ENCODE measurements at regions not wholly inside any gene's neighbourhood (a gene's known extent, or its start where the extent isn't known, plus 50 kb on each side); places are given as distances from the start of the nearest gene placed in this dataset.

DNA sequence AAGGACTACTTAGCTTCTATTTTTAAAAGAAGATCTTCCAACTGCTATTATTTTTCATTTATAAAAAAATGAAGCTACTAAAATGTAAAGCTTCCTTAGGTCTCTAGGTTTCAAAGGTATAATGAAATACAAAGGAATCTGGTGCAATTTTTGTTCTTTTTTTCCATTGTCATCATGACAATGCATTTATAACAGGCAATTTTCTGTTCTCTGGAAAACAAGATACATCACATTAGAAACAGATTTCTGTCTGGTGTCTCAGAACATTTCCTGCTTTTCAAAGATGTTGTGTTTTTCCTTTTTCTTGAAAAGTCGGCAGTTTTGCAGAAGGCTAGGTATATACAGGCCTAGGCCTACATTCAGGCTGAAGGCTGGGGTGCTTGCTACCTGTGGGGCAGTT, 63.6 kb upstream of the ATP8A1 start:
- no peak for ATAC-seq (replicated peaks)
- Mint-ChIP-seq H3K9me3 (peaks cover 5 to 8% of the 10 kb centered on the region in 2 donors), H3K4me3 (no peak overlapping the region), H3K4me1 (peaks cover 0 to 4% of the 10 kb centered on the region in 2 donors), H3K27me3 (no peaks in the 10 kb centered on the region), H3K27ac (no peak overlapping the region), H3K36me3 (no peaks in the 10 kb centered on the region)
- no peak for DNase-seq

DNA sequence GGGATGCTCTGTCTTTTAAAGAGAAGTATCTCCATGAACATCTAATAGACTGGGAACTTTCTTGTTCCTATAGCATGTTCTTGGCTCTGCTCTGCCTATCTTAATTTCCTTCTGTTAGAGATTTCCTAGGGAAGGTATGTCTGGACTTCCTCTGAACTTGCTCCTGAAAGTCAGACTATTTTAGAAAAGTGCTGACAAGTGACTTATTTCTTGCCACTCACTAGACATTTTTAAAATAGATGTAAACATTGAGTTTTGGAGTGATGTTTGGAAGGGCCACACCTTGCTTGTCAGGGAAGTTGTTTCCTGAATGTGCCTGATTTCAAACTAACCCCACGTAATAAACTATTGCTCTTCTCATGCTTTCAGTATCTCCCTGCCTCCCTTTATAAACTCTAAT, 62.4 kb upstream of the ATP8A1 start:
- ATAC-seq (replicated peaks) (no peak), DNase-seq (no peak)
- H3K4me1 Mint-ChIP-seq = peaks cover 0 to 4% of the 10 kb centered on the region in 2 donors
- no peak overlapping the region for H3K27ac Mint-ChIP-seq
- H3K36me3 Mint-ChIP-seq = no peaks in the 10 kb centered on the region
- H3K27me3 Mint-ChIP-seq = no peaks in the 10 kb centered on the region
- H3K9me3 Mint-ChIP-seq = peaks cover 5 to 8% of the 10 kb centered on the region in 2 donors
- no peak overlapping the region for H3K4me3 Mint-ChIP-seq

DNA sequence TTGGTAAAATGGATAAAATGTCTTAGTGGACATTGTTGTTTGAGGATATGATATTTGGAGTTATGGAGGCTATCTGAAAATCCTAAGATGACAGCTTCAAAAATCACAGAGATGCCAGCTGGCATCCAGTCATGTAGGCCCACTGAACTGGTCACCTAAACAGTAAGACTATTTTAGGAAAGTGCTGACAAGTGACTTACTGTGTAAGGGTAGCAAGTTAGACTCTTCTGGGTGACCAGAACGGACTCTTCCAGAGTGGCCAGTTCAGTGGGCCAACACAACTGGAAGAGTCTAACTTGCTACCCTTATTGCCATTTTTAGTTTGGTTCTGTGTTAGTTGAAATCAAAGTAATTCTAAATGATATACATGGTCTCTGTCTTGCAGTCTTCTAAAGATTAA, 61.4 kb upstream of the ATP8A1 start:
- H3K27ac Mint-ChIP-seq = no peak overlapping the region
- H3K36me3 Mint-ChIP-seq = no peaks in the 10 kb centered on the region
- DNase-seq (no peak), ATAC-seq (replicated peaks) (no peak)
- H3K4me1 Mint-ChIP-seq = peaks cover 0 to 4% of the 10 kb centered on the region in 2 donors
- no peaks in the 10 kb centered on the region for H3K27me3 Mint-ChIP-seq
- H3K9me3 Mint-ChIP-seq = peaks cover 5 to 7% of the 10 kb centered on the region in 2 donors
- H3K4me3 Mint-ChIP-seq = no peak overlapping the region

DNA sequence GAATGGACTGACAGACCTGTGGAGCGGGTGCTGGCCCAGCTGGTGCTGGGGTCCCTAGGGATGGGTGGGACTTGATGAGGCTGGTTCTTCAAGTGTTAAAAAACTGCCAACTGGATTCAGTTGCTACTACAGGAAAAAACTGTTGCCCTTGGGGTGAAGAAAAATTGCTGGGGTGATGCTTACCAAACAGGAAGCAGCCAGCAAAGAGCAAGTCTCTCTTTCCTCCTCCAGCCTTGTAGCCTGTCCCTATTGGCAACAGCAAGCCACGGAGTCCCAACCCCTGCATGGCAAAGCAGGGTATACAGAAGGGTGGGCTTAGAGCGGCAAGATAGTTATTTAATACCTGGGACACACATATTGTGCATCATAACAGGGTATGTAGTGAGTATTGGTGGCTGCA, 60.1 kb upstream of the ATP8A1 start:
- peaks cover 0 to 4% of the 10 kb centered on the region in 2 donors for H3K4me1 Mint-ChIP-seq
- DNase-seq = no peak
- H3K36me3 Mint-ChIP-seq = no peaks in the 10 kb centered on the region
- ATAC-seq (replicated peaks) = no peak
- peaks cover 0 to 3% of the 10 kb centered on the region in 2 donors for H3K27me3 Mint-ChIP-seq
- H3K4me3 Mint-ChIP-seq = no peak overlapping the region
- peaks cover 4 to 5% of the 10 kb centered on the region in 2 donors for H3K9me3 Mint-ChIP-seq
- no peak overlapping the region for H3K27ac Mint-ChIP-seq

DNA sequence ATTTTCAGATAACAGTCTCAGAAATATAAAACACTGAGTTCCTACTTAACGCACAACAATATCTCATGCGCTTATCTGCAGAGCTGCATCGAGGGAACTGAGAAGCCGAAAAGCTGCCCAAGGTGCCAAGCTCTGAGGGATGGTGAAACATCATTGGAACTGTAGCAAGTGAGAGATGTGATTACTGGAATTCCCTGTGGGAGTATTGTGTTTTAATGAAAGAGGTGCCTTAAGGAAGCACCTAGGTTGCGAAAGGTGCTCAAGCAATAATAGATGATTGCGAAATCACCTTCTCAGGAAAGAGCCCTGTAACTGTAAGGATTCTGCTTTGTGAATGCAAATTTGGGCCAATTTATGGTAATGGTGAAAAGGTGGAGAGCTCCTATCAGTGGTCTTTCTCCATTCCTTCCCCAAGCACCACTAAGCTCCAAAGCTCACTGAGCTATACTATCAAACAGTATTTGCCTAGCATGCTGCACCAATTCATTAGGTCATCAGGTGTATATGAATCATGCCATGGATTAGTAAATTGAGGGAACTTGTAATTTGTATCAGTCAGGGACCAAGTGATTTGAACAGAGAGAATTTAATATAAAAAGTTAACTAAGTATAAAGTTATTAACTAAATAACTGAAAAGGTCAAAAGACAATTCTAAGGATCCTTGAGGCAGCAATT, 59.0 kb upstream of the ATP8A1 start:
- ATAC-seq (replicated peaks) = no peak
- Mint-ChIP-seq H3K4me1 (peaks cover 0 to 4% of the 10 kb centered on the region in 2 donors), H3K9me3 (peaks cover 4 to 5% of the 10 kb centered on the region in 2 donors), H3K36me3 (no peaks in the 10 kb centered on the region), H3K4me3 (no peak overlapping the region), H3K27ac (no peak overlapping the region), H3K27me3 (peaks cover 0 to 3% of the 10 kb centered on the region in 2 donors)
- DNase-seq = no peak

DNA sequence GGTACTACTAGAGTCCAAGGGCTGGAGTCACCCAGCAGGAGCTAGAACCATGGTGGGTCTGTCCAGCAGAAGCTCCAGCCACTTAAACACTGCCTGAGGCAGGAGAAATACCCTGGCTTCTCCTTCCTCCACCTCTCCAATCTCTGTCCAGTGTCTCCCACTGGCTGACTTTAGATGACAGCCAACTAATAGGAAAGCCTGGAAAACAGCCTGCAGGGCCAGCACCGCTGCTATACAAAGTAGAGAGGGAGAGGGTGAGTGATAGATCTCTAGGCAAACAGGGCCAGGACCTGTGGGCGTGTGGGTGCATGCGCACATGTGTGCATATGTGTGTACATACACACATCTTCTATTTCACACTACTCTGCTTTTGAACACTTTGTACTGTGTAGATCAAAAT, 56.5 kb upstream of the ATP8A1 start:
- H3K4me3 Mint-ChIP-seq = no peak overlapping the region
- H3K27me3 Mint-ChIP-seq = peaks cover 0 to 3% of the 10 kb centered on the region in 2 donors
- ATAC-seq (replicated peaks) (no peak), DNase-seq (no peak)
- H3K36me3 Mint-ChIP-seq = no peaks in the 10 kb centered on the region
- peaks cover 0 to 2% of the 10 kb centered on the region in 2 donors for H3K9me3 Mint-ChIP-seq
- no peak overlapping the region for H3K27ac Mint-ChIP-seq
- H3K4me1 Mint-ChIP-seq = peaks cover 0 to 4% of the 10 kb centered on the region in 2 donors

DNA sequence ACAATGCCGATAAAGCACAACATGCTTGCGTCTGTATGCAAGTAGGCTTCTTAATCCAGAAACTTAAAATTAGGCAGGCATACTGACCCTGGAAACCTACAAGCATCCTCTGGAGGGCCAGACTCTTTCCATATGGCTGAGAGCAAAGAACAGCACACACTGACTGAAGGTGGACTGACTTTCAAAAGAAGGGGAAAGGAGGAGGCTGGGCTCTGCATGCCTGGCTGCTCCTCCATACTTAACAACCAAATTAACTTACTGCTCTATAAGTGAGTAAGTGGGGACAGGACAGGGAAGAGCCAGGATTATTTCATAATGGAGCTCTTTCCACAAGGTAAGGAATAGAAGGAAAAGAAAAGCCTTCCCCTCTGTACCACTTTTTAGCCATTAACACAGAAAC, 55.9 kb upstream of the ATP8A1 start:
- ATAC-seq (replicated peaks) (no peak), DNase-seq (no peak)
- Mint-ChIP-seq H3K27ac (no peak overlapping the region), H3K4me3 (no peak overlapping the region), H3K4me1 (peaks cover 0 to 4% of the 10 kb centered on the region in 2 donors), H3K27me3 (peaks cover 0 to 3% of the 10 kb centered on the region in 2 donors), H3K9me3 (no peaks in the 10 kb centered on the region), H3K36me3 (no peaks in the 10 kb centered on the region)

DNA sequence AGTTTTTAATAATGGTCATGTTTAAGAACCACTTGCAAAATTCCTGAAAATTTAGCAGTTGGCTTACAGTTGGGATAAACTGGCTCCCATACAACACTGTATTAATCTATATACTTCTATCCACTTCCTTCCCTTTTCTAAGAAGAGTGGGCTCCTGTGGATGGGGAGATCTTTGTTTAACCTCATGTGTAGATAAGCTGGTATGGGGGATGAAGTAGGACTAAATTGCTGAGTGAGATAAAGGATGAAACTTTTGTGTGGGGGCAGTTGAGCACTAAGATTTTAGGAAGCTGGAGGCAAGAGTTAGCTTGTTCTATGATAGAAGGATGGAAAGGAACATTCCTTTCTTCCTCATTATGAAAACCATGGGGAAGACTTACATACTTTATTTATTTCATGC, 54.6 kb upstream of the ATP8A1 start:
- Mint-ChIP-seq H3K27me3 (peaks cover 0 to 3% of the 10 kb centered on the region in 2 donors), H3K27ac (no peak overlapping the region), H3K9me3 (no peaks in the 10 kb centered on the region), H3K4me1 (no peaks in the 10 kb centered on the region), H3K36me3 (no peaks in the 10 kb centered on the region), H3K4me3 (no peak overlapping the region)
- DNase-seq = no peak
- ATAC-seq (replicated peaks) = no peak

DNA sequence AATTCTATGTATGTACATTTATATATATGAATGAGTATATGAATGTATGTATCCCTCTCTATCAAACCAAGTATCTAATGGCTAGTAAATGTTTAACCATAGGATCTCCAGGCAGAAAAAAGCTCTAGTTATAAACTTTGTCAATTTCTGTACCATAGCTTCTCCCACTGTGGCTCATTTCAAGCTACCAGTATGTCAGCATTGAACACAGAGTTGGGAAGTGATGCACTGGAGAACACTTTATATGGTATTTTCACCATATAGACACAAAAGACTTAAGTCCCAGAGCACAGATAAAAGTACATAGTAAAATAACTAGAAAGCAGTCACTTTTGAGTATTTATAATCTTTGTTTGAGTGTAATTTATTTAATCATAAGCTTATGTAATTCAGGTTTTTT, 53.9 kb upstream of the ATP8A1 start:
- DNase-seq = no peak
- no peaks in the 10 kb centered on the region for H3K9me3 Mint-ChIP-seq
- no peak for ATAC-seq (replicated peaks)
- no peaks in the 10 kb centered on the region for H3K4me1 Mint-ChIP-seq
- H3K4me3 Mint-ChIP-seq = no peak overlapping the region
- no peaks in the 10 kb centered on the region for H3K36me3 Mint-ChIP-seq
- no peak overlapping the region for H3K27ac Mint-ChIP-seq
- H3K27me3 Mint-ChIP-seq = peaks cover 0 to 3% of the 10 kb centered on the region in 2 donors

DNA sequence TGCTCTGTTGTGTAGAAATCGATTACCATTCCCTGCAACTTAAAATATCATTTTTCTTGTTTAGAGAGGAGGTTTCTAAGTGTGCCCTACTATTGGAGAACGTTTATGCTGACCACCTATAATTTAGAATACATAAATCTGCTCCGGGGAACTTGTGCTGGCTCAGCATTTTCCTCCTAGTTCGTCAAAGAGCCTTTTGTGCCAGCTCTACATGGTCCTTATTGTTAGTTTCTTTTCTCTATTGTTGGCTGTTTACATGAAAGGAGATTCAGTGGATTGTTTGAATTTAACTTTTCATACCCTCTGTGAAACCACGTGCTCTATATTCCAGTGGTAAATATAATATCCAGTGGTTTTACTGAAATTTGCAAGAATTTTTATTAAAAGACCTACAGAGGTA, 53.4 kb upstream of the ATP8A1 start:
- DNase-seq (no peak), ATAC-seq (replicated peaks) (no peak)
- H3K27me3 Mint-ChIP-seq = peaks cover 0 to 3% of the 10 kb centered on the region in 2 donors
- no peaks in the 10 kb centered on the region for H3K4me1 Mint-ChIP-seq
- H3K9me3 Mint-ChIP-seq = no peaks in the 10 kb centered on the region
- H3K4me3 Mint-ChIP-seq = no peak overlapping the region
- H3K36me3 Mint-ChIP-seq = no peaks in the 10 kb centered on the region
- no peak overlapping the region for H3K27ac Mint-ChIP-seq

DNA sequence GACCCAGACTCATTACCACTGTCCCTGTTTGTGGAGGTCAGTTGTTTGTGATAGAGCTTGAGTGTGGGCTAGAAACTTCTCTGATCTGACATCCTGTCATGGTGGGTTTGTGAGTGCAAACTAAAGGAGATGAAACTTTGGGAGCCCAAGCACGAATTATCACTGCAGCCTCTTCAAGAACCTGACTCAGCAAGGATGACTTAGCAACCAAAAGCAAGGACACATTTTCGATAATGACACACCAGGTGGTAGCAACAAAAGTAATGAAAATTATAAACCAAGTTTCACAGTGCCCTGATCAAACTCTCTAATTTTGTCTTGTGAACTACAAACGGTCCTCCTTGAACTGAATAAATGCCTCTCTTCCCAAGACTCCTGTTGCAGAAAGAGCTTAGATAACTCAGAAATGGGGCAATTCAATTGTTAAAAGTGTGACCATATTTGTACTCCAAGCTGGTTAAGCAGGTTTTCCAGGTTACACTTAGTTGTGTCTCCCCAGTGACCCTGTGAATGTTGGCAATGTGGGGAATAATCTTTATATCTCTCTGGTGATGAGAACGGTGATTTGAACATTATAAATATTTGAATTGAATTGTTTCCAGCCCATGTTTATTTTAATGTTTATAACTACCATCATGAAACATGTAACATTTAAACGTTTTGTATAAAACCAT, 52.6 kb upstream of the ATP8A1 start:
- Mint-ChIP-seq H3K9me3 (no peaks in the 10 kb centered on the region), H3K27me3 (peaks cover 0 to 3% of the 10 kb centered on the region in 2 donors), H3K36me3 (no peaks in the 10 kb centered on the region), H3K27ac (no peak overlapping the region), H3K4me3 (no peak overlapping the region), H3K4me1 (no peaks in the 10 kb centered on the region)
- DNase-seq (no peak), ATAC-seq (replicated peaks) (no peak)

DNA sequence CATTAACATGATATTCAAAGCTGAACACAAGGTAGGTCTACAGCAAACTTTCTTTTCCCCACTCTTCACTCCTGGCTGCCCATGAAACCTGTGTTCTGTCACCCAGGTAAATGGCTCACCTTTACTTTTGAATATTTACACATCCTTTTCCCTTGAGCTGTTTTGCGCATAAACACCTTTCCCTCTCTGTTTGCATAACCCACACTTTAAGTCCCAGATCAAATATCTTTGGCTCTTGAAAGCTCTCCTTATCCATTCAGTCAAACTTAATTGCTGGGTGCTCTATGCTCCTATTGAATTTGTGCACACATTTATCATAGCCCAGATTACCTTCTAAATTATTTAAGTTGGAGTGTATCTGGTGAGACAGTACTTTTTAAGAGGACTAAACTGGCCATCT, 51.7 kb upstream of the ATP8A1 start:
- Mint-ChIP-seq H3K9me3 (no peaks in the 10 kb centered on the region), H3K27ac (no peak overlapping the region), H3K36me3 (no peaks in the 10 kb centered on the region), H3K4me3 (no peak overlapping the region), H3K4me1 (no peaks in the 10 kb centered on the region), H3K27me3 (peaks cover 0 to 3% of the 10 kb centered on the region in 2 donors)
- no peak for ATAC-seq (replicated peaks)
- no peak for DNase-seq

All from stimulated activated naive B cell treated with anti-CD40 and anti-IgM and Interleukin-4, amounts not matched to agents 10 μg/mL and 1 μg/mL and 100 μg/mL, for 72 hours (primary cell).